ENCODE measurements at regions not wholly inside any gene's neighbourhood (a gene's known extent, or its start where the extent isn't known, plus 50 kb on each side); places are given as distances from the start of the nearest gene placed in this dataset.
A peak's percentile ranks its signal among the peaks of the same experiment; 100 is the strongest.

DNA sequence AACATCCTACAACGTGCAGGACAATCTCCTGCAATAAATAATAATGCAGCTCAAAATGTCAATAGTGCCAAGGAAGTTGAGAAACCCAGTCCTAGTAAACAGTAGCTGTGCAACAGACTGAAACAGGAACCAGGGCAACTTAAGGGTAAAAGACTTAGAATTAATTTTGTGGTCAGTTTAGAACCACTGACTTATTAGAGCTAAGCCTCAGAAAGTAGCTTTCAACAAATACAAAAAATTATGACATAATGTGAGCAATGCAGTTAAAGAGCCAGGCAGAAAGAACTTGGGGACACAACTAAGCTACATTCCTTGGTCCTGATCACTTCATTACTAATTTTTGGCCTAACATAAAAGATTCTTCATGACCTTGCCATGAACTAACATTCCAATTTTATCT, 195.4 kb downstream of the MACC1 start:
- no peak for TF ChIP-seq CTCF (IDR thresholded peaks at IDR 0.05; ENCODE audit: insufficient read depth, low read depth, low read length)
- no peak overlapping the region for H3K4me3 ChIP-seq (ENCODE audit: low read depth, low read length)
- DNase-seq (ENCODE audit: low read depth), result peak; percentile 5

GRCh38 chr7:20021066-20021465, 196.1 kb downstream of the MACC1 start:
- no peak for TF ChIP-seq CTCF (IDR thresholded peaks at IDR 0.05; ENCODE audit: insufficient read depth, low read depth, low read length)
- no peak overlapping the region for H3K4me3 ChIP-seq (ENCODE audit: low read depth, low read length)
- DNase-seq (ENCODE audit: low read depth), result no peak

GRCh38 chr7:20019757-20020432, 197.3 kb downstream of the MACC1 start:
- H3K4me3 ChIP-seq (ENCODE audit: low read depth, low read length), result no peak overlapping the region
- no peak for TF ChIP-seq CTCF (IDR thresholded peaks at IDR 0.05; ENCODE audit: insufficient read depth, low read depth, low read length)
- DNase-seq (ENCODE audit: low read depth), result no peak

DNA sequence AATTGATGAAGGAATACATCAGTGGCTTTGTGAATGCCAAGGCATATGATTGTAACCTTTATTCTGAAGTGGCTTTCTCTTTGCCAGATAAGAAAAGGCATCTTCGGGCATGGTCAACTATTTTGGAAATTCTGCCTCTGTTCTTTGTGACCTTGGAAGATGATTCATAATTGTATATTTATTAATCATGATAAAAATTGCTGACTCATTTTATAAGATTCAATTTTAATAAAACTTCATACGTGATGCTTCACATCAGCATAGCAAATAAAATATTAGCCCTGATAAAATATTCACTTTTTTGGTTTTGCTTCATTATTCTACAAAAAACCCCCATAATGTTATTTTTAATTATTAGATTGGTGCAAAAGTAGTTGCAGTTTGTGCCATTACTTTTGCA, 200.5 kb downstream of the MACC1 start:
- no peak for TF ChIP-seq CTCF (IDR thresholded peaks at IDR 0.05; ENCODE audit: insufficient read depth, low read depth, low read length)
- H3K4me3 ChIP-seq (ENCODE audit: low read depth, low read length), result no peak overlapping the region
- DNase-seq (ENCODE audit: low read depth), result no peak

DNA sequence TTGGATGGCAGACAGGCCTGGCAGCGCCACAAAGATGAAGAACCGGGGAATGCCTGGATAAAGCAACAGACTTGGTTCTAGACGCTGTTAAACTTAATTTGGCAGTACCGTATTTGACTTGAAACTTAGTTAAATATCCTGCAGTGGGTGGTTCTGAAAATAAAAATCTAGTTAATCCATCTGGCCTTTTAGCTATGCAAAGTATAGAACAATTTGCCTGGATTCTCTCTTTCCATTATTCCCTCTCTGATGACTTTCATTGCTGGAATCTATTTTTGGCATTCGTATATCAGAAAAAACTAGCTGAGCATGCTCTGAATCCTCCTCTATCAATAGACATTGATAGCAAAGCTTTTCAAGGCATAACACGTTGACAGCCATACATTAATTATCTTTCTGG, 203.6 kb downstream of the MACC1 start:
- TF ChIP-seq CTCF (IDR thresholded peaks at IDR 0.05; ENCODE audit: insufficient read depth, low read depth, low read length), result no peak
- DNase-seq (ENCODE audit: low read depth), result no peak
- no peak overlapping the region for H3K4me3 ChIP-seq (ENCODE audit: low read depth, low read length)

DNA sequence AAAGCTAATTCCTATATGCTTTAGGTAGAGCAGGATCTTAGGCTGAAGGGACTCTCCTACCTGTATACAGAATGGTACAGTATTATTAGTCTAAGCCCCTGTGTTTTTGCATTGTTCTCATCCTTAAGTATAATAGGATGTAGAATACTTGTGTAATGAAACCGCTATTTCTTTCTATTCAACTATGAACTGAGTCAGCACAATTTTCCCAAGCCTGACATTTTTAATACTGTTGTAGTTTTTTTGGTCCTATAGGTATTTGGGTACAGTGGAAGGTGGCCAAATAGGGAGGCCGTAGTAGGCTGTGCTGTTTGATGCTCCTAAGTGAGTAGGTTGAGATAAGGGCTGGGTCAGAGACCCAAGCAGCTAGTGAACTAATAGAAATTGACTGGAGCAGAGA, 205.1 kb downstream of the MACC1 start:
- TF ChIP-seq CTCF (IDR thresholded peaks at IDR 0.05; ENCODE audit: insufficient read depth, low read depth, low read length), result no peak
- H3K4me3 ChIP-seq (ENCODE audit: low read depth, low read length), result no peak overlapping the region
- no peak for DNase-seq (ENCODE audit: low read depth)

- DNase-seq (ENCODE audit: low read depth), result peak; percentile 17
- no peak for TF ChIP-seq CTCF (IDR thresholded peaks at IDR 0.05; ENCODE audit: insufficient read depth, low read depth, low read length)
- H3K4me3 ChIP-seq (ENCODE audit: low read depth, low read length), result no peak overlapping the region
These were observed 206.3 kb downstream of the MACC1 start for GRCh38 chr7:20010877-20011276.

Measured in fibroblast of villous mesenchyme (primary cell).